ENCODE measurements at regions not wholly inside any gene's neighbourhood (a gene's known extent, or its start where the extent isn't known, plus 50 kb on each side); places are given as distances from the start of the nearest gene placed in this dataset.

GRCh38 chr1:187509091-187509490, 680.3 kb downstream of the PLA2G4A start:
- Histone ChIP-seq H3K4me3 (ENCODE audit: low read length) (no peak overlapping the region), H3K4me1 (ENCODE audit: insufficient read depth, low read length) (no peaks in the 10 kb centered on the region), H3K27me3 (ENCODE audit: insufficient read depth, low read length) (no peaks in the 10 kb centered on the region)

GRCh38 chr1:187513190-187513589, 684.4 kb downstream of the PLA2G4A start:
- no peak overlapping the region for H3K4me3 ChIP-seq (ENCODE audit: low read length)
- no peaks in the 10 kb centered on the region for H3K27me3 ChIP-seq (ENCODE audit: insufficient read depth, low read length)
- no peaks in the 10 kb centered on the region for H3K4me1 ChIP-seq (ENCODE audit: insufficient read depth, low read length)
- H3K9me3 ChIP-seq (ENCODE audit: low read depth, low read length) = no peaks in the 10 kb centered on the region

More at GRCh38 chr1:187509091-187509490, 680.3 kb downstream of the PLA2G4A start:
- H3K9me3 ChIP-seq (ENCODE audit: low read depth, low read length) = no peaks in the 10 kb centered on the region

- Histone ChIP-seq H3K4me1 (ENCODE audit: insufficient read depth, low read length) (no peaks in the 10 kb centered on the region), H3K27me3 (ENCODE audit: insufficient read depth, low read length) (no peaks in the 10 kb centered on the region), H3K4me3 (ENCODE audit: low read length) (no peak overlapping the region), H3K9me3 (ENCODE audit: low read depth, low read length) (no peaks in the 10 kb centered on the region)
These were observed 685.4 kb downstream of the PLA2G4A start for GRCh38 chr1:187514110-187514509.

GRCh38 chr1:187516874-187517273, 688.1 kb downstream of the PLA2G4A start:
- no peaks in the 10 kb centered on the region for H3K27me3 ChIP-seq (ENCODE audit: insufficient read depth, low read length)
- no peaks in the 10 kb centered on the region for H3K4me1 ChIP-seq (ENCODE audit: insufficient read depth, low read length)
- no peaks in the 10 kb centered on the region for H3K9me3 ChIP-seq (ENCODE audit: low read depth, low read length)
- H3K4me3 ChIP-seq (ENCODE audit: low read length) = no peak overlapping the region

GRCh38 chr1:187517546-187517945, 688.8 kb downstream of the PLA2G4A start:
- H3K9me3 ChIP-seq (ENCODE audit: low read depth, low read length) = no peaks in the 10 kb centered on the region
- no peaks in the 10 kb centered on the region for H3K4me1 ChIP-seq (ENCODE audit: insufficient read depth, low read length)
- H3K27me3 ChIP-seq (ENCODE audit: insufficient read depth, low read length) = no peaks in the 10 kb centered on the region
- H3K4me3 ChIP-seq (ENCODE audit: low read length) = no peak overlapping the region

- Histone ChIP-seq H3K4me1 (ENCODE audit: insufficient read depth, low read length) (no peaks in the 10 kb centered on the region), H3K27me3 (ENCODE audit: insufficient read depth, low read length) (no peaks in the 10 kb centered on the region), H3K9me3 (ENCODE audit: low read depth, low read length) (no peaks in the 10 kb centered on the region), H3K4me3 (ENCODE audit: low read length) (no peak overlapping the region)
These were observed 698.6 kb downstream of the PLA2G4A start for GRCh38 chr1:187527346-187527745.

- Histone ChIP-seq H3K4me1 (ENCODE audit: insufficient read depth, low read length) (no peaks in the 10 kb centered on the region), H3K4me3 (ENCODE audit: low read length) (no peak overlapping the region), H3K27me3 (ENCODE audit: insufficient read depth, low read length) (no peaks in the 10 kb centered on the region)
These were observed 709.2 kb downstream of the PLA2G4A start for GRCh38 chr1:187537936-187538335.

GRCh38 chr1:187549540-187549939, 720.8 kb downstream of the PLA2G4A start:
- Histone ChIP-seq H3K4me1 (ENCODE audit: insufficient read depth, low read length) (no peaks in the 10 kb centered on the region), H3K9me3 (ENCODE audit: low read depth, low read length) (peaks cover 5% of the 10 kb centered on the region), H3K27me3 (ENCODE audit: insufficient read depth, low read length) (no peaks in the 10 kb centered on the region), H3K4me3 (ENCODE audit: low read length) (no peak overlapping the region)

More at GRCh38 chr1:187537936-187538335, 709.2 kb downstream of the PLA2G4A start:
- no peaks in the 10 kb centered on the region for H3K9me3 ChIP-seq (ENCODE audit: low read depth, low read length)

- Histone ChIP-seq H3K4me3 (ENCODE audit: low read length) (no peak overlapping the region), H3K27me3 (ENCODE audit: insufficient read depth, low read length) (no peaks in the 10 kb centered on the region), H3K9me3 (ENCODE audit: low read depth, low read length) (peaks cover 5% of the 10 kb centered on the region), H3K4me1 (ENCODE audit: insufficient read depth, low read length) (no peaks in the 10 kb centered on the region)
These were observed 722.3 kb downstream of the PLA2G4A start for GRCh38 chr1:187551061-187551460.

- Histone ChIP-seq H3K4me1 (ENCODE audit: insufficient read depth, low read length) (no peaks in the 10 kb centered on the region), H3K4me3 (ENCODE audit: low read length) (no peak overlapping the region), H3K9me3 (ENCODE audit: low read depth, low read length) (no peaks in the 10 kb centered on the region), H3K27me3 (ENCODE audit: insufficient read depth, low read length) (no peaks in the 10 kb centered on the region)
These were observed 734.4 kb downstream of the PLA2G4A start for GRCh38 chr1:187563191-187563590.

GRCh38 chr1:187566354-187566753, 737.6 kb downstream of the PLA2G4A start:
- Histone ChIP-seq H3K27me3 (ENCODE audit: insufficient read depth, low read length) (no peaks in the 10 kb centered on the region), H3K9me3 (ENCODE audit: low read depth, low read length) (no peaks in the 10 kb centered on the region), H3K4me1 (ENCODE audit: insufficient read depth, low read length) (no peaks in the 10 kb centered on the region), H3K4me3 (ENCODE audit: low read length) (no peak overlapping the region)

GRCh38 chr1:187568067-187568466, 739.3 kb downstream of the PLA2G4A start:
- H3K9me3 ChIP-seq (ENCODE audit: low read depth, low read length) = no peaks in the 10 kb centered on the region
- H3K4me1 ChIP-seq (ENCODE audit: insufficient read depth, low read length) = no peaks in the 10 kb centered on the region
- no peaks in the 10 kb centered on the region for H3K27me3 ChIP-seq (ENCODE audit: insufficient read depth, low read length)
- H3K4me3 ChIP-seq (ENCODE audit: low read length) = no peak overlapping the region

GRCh38 chr1:187570166-187570565, 741.4 kb downstream of the PLA2G4A start:
- Histone ChIP-seq H3K4me3 (ENCODE audit: low read length) (no peak overlapping the region), H3K27me3 (ENCODE audit: insufficient read depth, low read length) (no peaks in the 10 kb centered on the region), H3K4me1 (ENCODE audit: insufficient read depth, low read length) (no peaks in the 10 kb centered on the region), H3K9me3 (ENCODE audit: low read depth, low read length) (no peaks in the 10 kb centered on the region)

- H3K9me3 ChIP-seq (ENCODE audit: low read depth, low read length) = no peaks in the 10 kb centered on the region
- no peaks in the 10 kb centered on the region for H3K4me1 ChIP-seq (ENCODE audit: insufficient read depth, low read length)
- H3K4me3 ChIP-seq (ENCODE audit: low read length) = no peak overlapping the region
- H3K27me3 ChIP-seq (ENCODE audit: insufficient read depth, low read length) = no peaks in the 10 kb centered on the region
These were observed 748.9 kb downstream of the PLA2G4A start for GRCh38 chr1:187577610-187578009.

GRCh38 chr1:187588917-187589316, 760.2 kb downstream of the PLA2G4A start:
- no peak overlapping the region for H3K4me3 ChIP-seq (ENCODE audit: low read length)
- H3K9me3 ChIP-seq (ENCODE audit: low read depth, low read length) = peaks cover 7% of the 10 kb centered on the region

GRCh38 chr1:187605736-187606135, 777.0 kb downstream of the PLA2G4A start:
- Histone ChIP-seq H3K9me3 (ENCODE audit: low read depth, low read length) (no peaks in the 10 kb centered on the region), H3K4me3 (ENCODE audit: low read length) (no peak overlapping the region), H3K4me1 (ENCODE audit: insufficient read depth, low read length) (no peaks in the 10 kb centered on the region), H3K27me3 (ENCODE audit: insufficient read depth, low read length) (no peaks in the 10 kb centered on the region)

More at GRCh38 chr1:187588917-187589316, 760.2 kb downstream of the PLA2G4A start:
- H3K4me1 ChIP-seq (ENCODE audit: insufficient read depth, low read length) = no peaks in the 10 kb centered on the region
- no peaks in the 10 kb centered on the region for H3K27me3 ChIP-seq (ENCODE audit: insufficient read depth, low read length)
